CD14-positive monocyte (primary cell): ENCODE measurements at regions not wholly inside any gene's neighbourhood (a gene's known extent, or its start where the extent isn't known, plus 50 kb on each side); places are given as distances from the start of the nearest gene placed in this dataset.
"Not testable (repeated sequence)": the region's sequence is repeated elsewhere in the genome, so short reads cannot be mapped to it uniquely, and the experiment has no call there.

Experiments used
- DNase-seq, 3 donors: peaks; one replicate each; pipeline ENCODE4 v3.0.0-alpha.2; 2011 to 2022
- H2AFZ ChIP-seq: 2 replicates; pipeline ENCODE4 v1.6.0; 2012; ENCODE audit warnings: mild to moderate bottlenecking, low read depth, low read length, inconsistent platforms; ENCODE audit not compliant: insufficient read depth, poor library complexity, severe bottlenecking
- H3K27ac ChIP-seq, 2 donors: 1 replicate in 1 of 2; 2 replicates in 1 of 2; pipeline ENCODE4 v1.5.1; 2012 to 2013; ENCODE audit warnings: low read length in 2 of 2, control low read depth in 1 of 2, inconsistent platforms in 1 of 2, low read depth in 1 of 2, mild to moderate bottlenecking in 1 of 2
- H3K27me3 ChIP-seq, 2 donors: one replicate each; pipeline versions ENCODE4 v1.6.0 to v1.6.1; 2011 to 2013; ENCODE audit warnings: low read length in 2 of 2; ENCODE audit not compliant: control insufficient read depth in 2 of 2, insufficient read depth in 2 of 2
- H3K36me3 ChIP-seq, 2 donors: replicated peaks in 1 of 2; 1 replicate in 1 of 2; 2 replicates in 1 of 2; pipeline versions ENCODE4 v1.5.1 to v1.6.1; 2012 to 2013; ENCODE audit warnings: low read length in 2 of 2, control low read depth in 1 of 2, inconsistent platforms in 1 of 2, mild to moderate bottlenecking in 1 of 2; ENCODE audit not compliant: insufficient read depth in 2 of 2, control insufficient read depth in 1 of 2
- H3K4me1 ChIP-seq, 2 donors: 1 replicate in 1 of 2; 2 replicates in 1 of 2; pipeline versions ENCODE4 v1.5.1 to v1.6.1; 2012 to 2013; ENCODE audit warnings: low read length in 2 of 2, control low read depth in 1 of 2, inconsistent platforms in 1 of 2, mild to moderate bottlenecking in 1 of 2, moderate library complexity in 1 of 2; ENCODE audit not compliant: insufficient read depth in 2 of 2, control insufficient read depth in 1 of 2
- H3K4me2 ChIP-seq: replicated peaks from 2 replicates; pipeline ENCODE3; 2012; ENCODE audit warnings: low read length, moderate library complexity, mild to moderate bottlenecking; ENCODE audit not compliant: poor library complexity, severe bottlenecking; ENCODE audit errors: extremely low read depth
- H3K4me3 ChIP-seq, 3 experiments: fragments of 200-600 bp in 1 of 3; sonication (generic) in 1 of 3; replicated peaks in 1 of 3; 1 replicate in 2 of 3; 2 replicates in 1 of 3; pipeline ENCODE4 v1.5.1; 2011 to 2013; ENCODE audit warnings: low read length in 3 of 3, mild to moderate bottlenecking in 3 of 3, control low read depth in 2 of 3, low read depth in 2 of 3, inconsistent platforms in 1 of 3, moderate library complexity in 1 of 3
- H3K79me2 ChIP-seq: 2 replicates; pipeline ENCODE4 v1.6.0; 2012; ENCODE audit warnings: mild to moderate bottlenecking, control low read depth, inconsistent platforms, low read length, moderate library complexity; ENCODE audit not compliant: insufficient read depth
- H3K9ac ChIP-seq: 2 replicates; pipeline ENCODE4 v1.6.0; 2017; ENCODE audit warnings: low read length, mild to moderate bottlenecking; ENCODE audit not compliant: insufficient read depth, poor library complexity, severe bottlenecking
- H3K9me3 ChIP-seq, 2 donors: replicated peaks in 1 of 2; 1 replicate in 1 of 2; 2 replicates in 1 of 2; pipeline versions ENCODE4 v1.5.1 to v1.6.1; 2012 to 2013; ENCODE audit warnings: low read length in 2 of 2, control low read depth in 1 of 2; ENCODE audit not compliant: control insufficient read depth in 1 of 2, insufficient read depth in 1 of 2
- H4K20me1 ChIP-seq: 2 replicates; pipeline ENCODE4 v1.6.0; 2012; ENCODE audit warnings: mild to moderate bottlenecking, low read length, control low read depth, moderate library complexity; ENCODE audit not compliant: insufficient read depth
- H3K27ac Mint-ChIP-seq, 7 donors: one replicate each; pipeline ENCODE4 v1.8.0; 2020; ENCODE audit warnings: mild to moderate bottlenecking in 7 of 7, mixed read lengths in 7 of 7, moderate library complexity in 6 of 7, inconsistent platforms in 2 of 7
- H3K27me3 Mint-ChIP-seq, 3 donors: one replicate each; pipeline ENCODE4 v1.8.0; 2021 to 2022; ENCODE audit warnings: low read depth in 3 of 3, mild to moderate bottlenecking in 3 of 3, mixed read lengths in 3 of 3, moderate library complexity in 3 of 3, inconsistent platforms in 1 of 3
- H3K36me3 Mint-ChIP-seq, 2 donors: one replicate each; pipeline ENCODE4 v1.8.0; 2020; ENCODE audit warnings: mixed read lengths in 2 of 2, inconsistent platforms in 1 of 2, mild to moderate bottlenecking in 1 of 2
- H3K4me1 Mint-ChIP-seq: one replicate; pipeline ENCODE4 v1.8.0; 2020; ENCODE audit warnings: mild to moderate bottlenecking, mixed read lengths
- H3K4me3 Mint-ChIP-seq, 2 donors: one replicate each; pipeline ENCODE4 v1.8.0; 2020; ENCODE audit warnings: mild to moderate bottlenecking in 2 of 2, mixed read lengths in 2 of 2, moderate library complexity in 1 of 2
- H3K9me3 Mint-ChIP-seq, 7 donors: one replicate each; pipeline ENCODE4 v1.8.0; 2020 to 2022; ENCODE audit warnings: mixed read lengths in 7 of 7, mild to moderate bottlenecking in 6 of 7, moderate library complexity in 6 of 7, inconsistent platforms in 2 of 7
- CTCF ChIP-seq: fragments of 200-600 bp; IDR thresholded peaks from one replicate; pipeline ENCODE4 v1.8.0; 2022; ENCODE audit warnings: antibody characterized with exemption, mild to moderate bottlenecking
- WGBS: methylation state at CpG from one replicate; pipeline ENCODE4 v1.1.5; 2013; ENCODE audit warnings: missing lambda C conversion rate; ENCODE audit not compliant: insufficient coverage; 5-methylcytosine and 5-hydroxymethylcytosine counted together
- intact Hi-C, 2 donors: fragments of 100-400 bp; cut with micrococcal nuclease; formaldehyde crosslinking; loops; one replicate each; pipeline versions ENCODE4 v1.15.0 to v1.15.1; 2023

- DNase-seq = no peak
- 100% methylated on average over 1 of the region's 5 CpGs for WGBS
- H3K9ac ChIP-seq = no peak overlapping the region
- H3K36me3 ChIP-seq = no peaks in the 10 kb centered on the region
- no peak overlapping the region for H3K27ac Mint-ChIP-seq
- H3K4me3 Mint-ChIP-seq = no peak overlapping the region
- H4K20me1 ChIP-seq = no peaks in the 10 kb centered on the region
- H3K9me3 ChIP-seq = no peaks in the 10 kb centered on the region
- peaks cover 0 to 9% (median 0%) of the 10 kb centered on the region in 3 donors for H3K27me3 Mint-ChIP-seq
- no peaks in the 10 kb centered on the region for H3K36me3 Mint-ChIP-seq
- H3K4me3 ChIP-seq = no peak overlapping the region
- H3K79me2 ChIP-seq = no peaks in the 10 kb centered on the region
- intact Hi-C loops = no loop called here
- H3K4me1 ChIP-seq = no peaks in the 10 kb centered on the region
- peaks cover 0 to 3% of the 10 kb centered on the region in 2 donors for H3K27me3 ChIP-seq
- H2AFZ ChIP-seq = no peak overlapping the region
- no peak for TF ChIP-seq CTCF
- peaks cover 0 to 8% (median 2%) of the 10 kb centered on the region in 7 donors for H3K9me3 Mint-ChIP-seq
- H3K4me1 Mint-ChIP-seq = no peaks in the 10 kb centered on the region
- H3K27ac ChIP-seq = no peak overlapping the region
- H3K4me2 ChIP-seq = no peak overlapping the region
These were observed 61.1 kb upstream of the XIST start for GRCh38 chrX:73913580-73913979.

- H3K27me3 Mint-ChIP-seq, H3K4me2 ChIP-seq, H3K79me2 ChIP-seq, H3K4me1 ChIP-seq, H3K36me3 Mint-ChIP-seq, DNase-seq, H3K27ac Mint-ChIP-seq, H3K9me3 ChIP-seq, H4K20me1 ChIP-seq, intact Hi-C loops, H3K4me3 ChIP-seq, H3K27me3 ChIP-seq, H3K36me3 ChIP-seq, H2AFZ ChIP-seq, H3K9ac ChIP-seq, H3K4me1 Mint-ChIP-seq, H3K4me3 Mint-ChIP-seq, H3K27ac ChIP-seq: not testable (repeated sequence)
- peaks cover 0 to 19% (median 4%) of the 10 kb centered on the region in 7 donors for H3K9me3 Mint-ChIP-seq
- WGBS = no CpG with 5 or more reads among the region's 5 CpGs
These were observed 59.4 kb upstream of the XIST start for GRCh38 chrX:73911946-73912345.

GRCh38 chrX:73905749-73906374 is 53.3 kb upstream of the XIST start:
- H3K9me3 ChIP-seq = peaks cover 7 to 11% of the 10 kb centered on the region in 2 donors
- H3K4me2 ChIP-seq, intact Hi-C loops, H3K9ac ChIP-seq, H3K4me1 Mint-ChIP-seq, H3K4me3 ChIP-seq, H3K36me3 Mint-ChIP-seq, DNase-seq, H3K4me1 ChIP-seq, H3K4me3 Mint-ChIP-seq, H3K79me2 ChIP-seq, H4K20me1 ChIP-seq, H3K27me3 Mint-ChIP-seq, H3K27me3 ChIP-seq, H3K36me3 ChIP-seq, H2AFZ ChIP-seq, H3K27ac ChIP-seq: not testable (repeated sequence)
- WGBS = no CpG with 5 or more reads among the region's 2 CpGs
- peaks cover 2 to 31% (median 18%) of the 10 kb centered on the region in 7 donors for H3K9me3 Mint-ChIP-seq
- H3K27ac Mint-ChIP-seq = peak overlapping the region in 1 of 7 donors; percentile 51
